ENCODE measurements at regions not wholly inside any gene's neighbourhood (a gene's known extent, or its start where the extent isn't known, plus 50 kb on each side); places are given as distances from the start of the nearest gene placed in this dataset.

GRCh38 chrX:9110808-9111207 lies 76.9 kb upstream of the FAM9B start:
- Histone ChIP-seq H3K36me3 (replicated peaks in 1 of 2; ENCODE audit: control extremely low read depth in 1 of 2, control insufficient read depth in 1 of 2, extremely low read depth in 1 of 2, insufficient read depth in 2 of 2, low read length in 1 of 2) (no peaks in the 10 kb centered on the region), H3K9ac (ENCODE audit: low read length) (no peak overlapping the region), H3K4me3 (ENCODE audit: control extremely low read depth in 1 of 5, extremely low read depth in 1 of 5, insufficient read depth in 1 of 5, low read depth in 2 of 5, low read length in 4 of 5) (no peak overlapping the region), H3K27me3 (replicated peaks in 1 of 4; ENCODE audit: control extremely low read depth in 1 of 4, control insufficient read depth in 3 of 4, insufficient read depth in 4 of 4, low read length in 3 of 4) (peaks cover 0 to 2% (median 0%) of the 10 kb centered on the region in 4 experiments), H3K9me3 (ENCODE audit: control extremely low read depth in 1 of 3, control insufficient read depth in 2 of 3, insufficient read depth in 1 of 3, low read length in 2 of 3) (no peaks in the 10 kb centered on the region), H3K4me1 (ENCODE audit: control insufficient read depth in 2 of 2, insufficient read depth in 2 of 2, low read length in 2 of 2) (no peaks in the 10 kb centered on the region), H4K20me1 (ENCODE audit: control insufficient read depth, insufficient read depth, low read length, poor library complexity, severe bottlenecking) (no peaks in the 10 kb centered on the region), H3K4me2 (replicated peaks; ENCODE audit: low read depth, low read length, poor library complexity, severe bottlenecking) (no peak overlapping the region), H2AFZ (ENCODE audit: insufficient read depth, low read depth, low read length, poor library complexity, severe bottlenecking) (no peak overlapping the region), H3K79me2 (ENCODE audit: control insufficient read depth, insufficient read depth, low read length) (no peaks in the 10 kb centered on the region), H3K27ac (ENCODE audit: low read length in 2 of 2) (no peak overlapping the region)
- Mint-ChIP-seq H3K9me3 (ENCODE audit: insufficient read depth) (no peaks in the 10 kb centered on the region), H3K27me3 (no peaks in the 10 kb centered on the region), H3K4me1 (no peaks in the 10 kb centered on the region), H3K4me3 (no peak overlapping the region), H3K27ac (no peak overlapping the region)
- POLR2A ChIA-PET: no interaction called here
- ATAC-seq (ENCODE audit: low read depth) (no peak), DNase-seq (no peak)
- no peak for TF ChIP-seq CTCF (IDR thresholded peaks at IDR 0.05)
- TF ChIP-seq EZH2 (IDR thresholded peaks at IDR 0.05; ENCODE audit: borderline replicate concordance, insufficient read depth, low read depth, low read length, poor library complexity, severe bottlenecking): no peak
- intact Hi-C loops (cut with micrococcal nuclease): no loop called here
- CTCF ChIA-PET: no interaction called here
- no CpG with 5 or more reads among the region's 5 CpGs for WGBS (ENCODE audit: insufficient coverage)

DNA sequence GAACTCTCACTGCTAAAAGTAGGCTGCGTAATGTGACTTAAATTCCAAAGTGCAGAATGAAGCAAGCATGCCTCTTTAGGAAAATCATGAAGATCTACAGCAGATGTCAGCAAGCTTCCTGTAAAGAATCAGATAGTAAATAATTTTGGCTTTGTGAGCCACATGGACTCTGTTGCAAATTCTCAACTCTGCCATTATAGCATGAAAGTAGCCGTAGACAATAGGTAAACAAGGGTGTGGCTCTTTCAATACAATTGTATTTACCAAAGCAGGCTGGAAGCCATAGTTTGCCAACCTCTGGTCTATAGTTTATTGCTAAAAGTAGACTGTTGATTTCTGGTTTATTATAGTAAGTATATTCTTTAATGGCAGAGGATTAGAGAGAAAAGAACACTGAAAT lies 80.3 kb upstream of the FAM9B start:
- Histone ChIP-seq H3K27me3 (replicated peaks in 1 of 4; ENCODE audit: control extremely low read depth in 1 of 4, control insufficient read depth in 3 of 4, insufficient read depth in 4 of 4, low read length in 3 of 4) (peaks cover 0 to 4% (median 0%) of the 10 kb centered on the region in 4 experiments), H3K4me1 (ENCODE audit: control insufficient read depth in 2 of 2, insufficient read depth in 2 of 2, low read length in 2 of 2) (no peaks in the 10 kb centered on the region), H4K20me1 (ENCODE audit: control insufficient read depth, insufficient read depth, low read length, poor library complexity, severe bottlenecking) (no peaks in the 10 kb centered on the region), H3K36me3 (replicated peaks in 1 of 2; ENCODE audit: control extremely low read depth in 1 of 2, control insufficient read depth in 1 of 2, extremely low read depth in 1 of 2, insufficient read depth in 2 of 2, low read length in 1 of 2) (no peaks in the 10 kb centered on the region), H3K9me3 (ENCODE audit: control extremely low read depth in 1 of 3, control insufficient read depth in 2 of 3, insufficient read depth in 1 of 3, low read length in 2 of 3) (no peaks in the 10 kb centered on the region), H3K27ac (ENCODE audit: low read length in 2 of 2) (no peak overlapping the region), H2AFZ (ENCODE audit: insufficient read depth, low read depth, low read length, poor library complexity, severe bottlenecking) (no peak overlapping the region), H3K4me3 (ENCODE audit: control extremely low read depth in 1 of 5, extremely low read depth in 1 of 5, insufficient read depth in 1 of 5, low read depth in 2 of 5, low read length in 4 of 5) (no peak overlapping the region), H3K4me2 (replicated peaks; ENCODE audit: low read depth, low read length, poor library complexity, severe bottlenecking) (no peak overlapping the region), H3K9ac (ENCODE audit: low read length) (no peak overlapping the region), H3K79me2 (ENCODE audit: control insufficient read depth, insufficient read depth, low read length) (no peaks in the 10 kb centered on the region)
- H3K27ac Mint-ChIP-seq: no peak overlapping the region
- H3K4me1 Mint-ChIP-seq: no peaks in the 10 kb centered on the region
- TF ChIP-seq CTCF (IDR thresholded peaks at IDR 0.05) (no peak), EZH2 (IDR thresholded peaks at IDR 0.05; ENCODE audit: borderline replicate concordance, insufficient read depth, low read depth, low read length, poor library complexity, severe bottlenecking) (no peak)
- H3K4me3 Mint-ChIP-seq: no peak overlapping the region
- POLR2A ChIA-PET: no interaction called here
- CTCF ChIA-PET: no interaction called here
- intact Hi-C loops (cut with micrococcal nuclease): no loop called here
- DNase-seq (no peak), ATAC-seq (ENCODE audit: low read depth) (no peak)
- H3K9me3 Mint-ChIP-seq (ENCODE audit: insufficient read depth): no peaks in the 10 kb centered on the region
- no CpG with 5 or more reads among the region's 2 CpGs for WGBS (ENCODE audit: insufficient coverage)
- peaks cover 2% of the 10 kb centered on the region for H3K27me3 Mint-ChIP-seq

All from B cell (primary cell).